HG03196 (cell line): ENCODE measurements at regions not wholly inside any gene's neighbourhood (a gene's known extent, or its start where the extent isn't known, plus 50 kb on each side); places are given as distances from the start of the nearest gene placed in this dataset.

Experiments
- ATAC-seq: cut with Tn5 transposase; IDR thresholded peaks from one replicate; pipeline ENCODE4 v1.9.1; 2021; ENCODE audit not compliant: unreplicated experiment

DNA sequence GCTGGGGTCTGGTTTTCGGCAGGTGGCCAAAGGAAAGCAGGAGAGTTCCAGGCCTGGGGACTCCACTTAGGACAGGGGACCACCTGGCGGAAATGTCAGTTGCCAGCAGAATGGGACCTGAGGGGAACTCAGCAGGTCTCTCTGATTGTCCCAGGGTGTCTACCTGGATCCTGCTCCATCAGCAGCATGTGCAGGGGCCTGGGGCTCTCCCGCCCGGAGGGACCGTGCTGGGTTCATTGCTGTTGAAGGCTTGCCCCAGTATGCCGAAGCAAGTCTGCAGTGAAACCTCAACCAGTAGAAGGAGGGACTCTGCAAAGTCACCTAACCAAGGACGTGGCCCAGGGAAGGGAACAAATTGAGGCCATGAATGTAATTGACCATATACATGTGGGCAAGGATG, 506.5 kb upstream of the MKI67 start:
- no peak for ATAC-seq

GRCh38 chr10:128633864-128634540, 507.8 kb upstream of the MKI67 start:
- ATAC-seq: no peak

GRCh38 chr10:128642023-128642422, 515.8 kb upstream of the MKI67 start:
- no peak for ATAC-seq

- no peak for ATAC-seq
Observed at GRCh38 chr10:128642502-128642901, 516.3 kb upstream of the MKI67 start.

- ATAC-seq: no peak
Observed at GRCh38 chr10:128643658-128644057, 517.4 kb upstream of the MKI67 start.

DNA sequence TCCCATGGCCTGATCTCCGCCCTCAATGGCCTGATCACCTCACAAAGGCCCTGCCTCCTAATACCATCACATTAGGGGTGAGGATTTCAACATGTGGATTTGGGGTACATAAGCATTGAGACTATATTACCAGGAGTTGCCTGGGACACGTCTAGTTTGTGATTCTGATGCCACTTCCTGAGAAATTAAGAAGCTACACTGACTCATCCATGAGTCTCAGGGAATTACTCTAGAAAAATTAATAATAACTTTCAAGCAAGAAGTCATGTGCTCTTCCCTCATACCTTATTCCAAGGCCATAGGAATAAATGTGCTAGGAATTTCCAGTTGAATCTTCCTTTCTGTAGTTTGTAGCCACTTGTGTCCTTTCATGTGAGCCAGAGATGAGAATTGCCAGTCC, 519.3 kb upstream of the MKI67 start:
- ATAC-seq: no peak

GRCh38 chr10:128646956-128647355, 520.7 kb upstream of the MKI67 start:
- ATAC-seq: no peak

GRCh38 chr10:128657548-128657947, 531.3 kb upstream of the MKI67 start:
- ATAC-seq: no peak

GRCh38 chr10:128660726-128661125, 534.5 kb upstream of the MKI67 start:
- no peak for ATAC-seq

GRCh38 chr10:128661404-128662197, 535.4 kb upstream of the MKI67 start:
- no peak for ATAC-seq

GRCh38 chr10:128662520-128662919, 536.3 kb upstream of the MKI67 start:
- no peak for ATAC-seq

DNA sequence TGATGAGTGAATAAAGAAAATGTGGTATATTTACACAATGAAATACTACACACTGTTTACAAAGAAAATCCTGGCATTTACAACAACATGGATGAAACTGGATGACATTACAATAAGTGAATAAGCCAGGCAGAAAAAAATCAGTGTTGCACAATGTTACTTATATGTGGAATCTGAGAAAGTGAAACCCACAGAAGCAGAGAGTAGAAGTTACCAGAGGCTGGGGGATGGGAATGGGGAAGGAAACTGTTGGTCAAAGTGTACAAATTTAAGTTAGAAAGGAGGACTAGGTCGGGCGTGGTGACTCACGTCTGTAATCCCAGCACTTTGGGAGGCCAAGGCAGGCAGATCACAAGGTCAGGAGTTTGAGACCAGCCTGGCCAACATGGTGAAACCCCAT, 538.5 kb upstream of the MKI67 start:
- ATAC-seq: no peak

DNA sequence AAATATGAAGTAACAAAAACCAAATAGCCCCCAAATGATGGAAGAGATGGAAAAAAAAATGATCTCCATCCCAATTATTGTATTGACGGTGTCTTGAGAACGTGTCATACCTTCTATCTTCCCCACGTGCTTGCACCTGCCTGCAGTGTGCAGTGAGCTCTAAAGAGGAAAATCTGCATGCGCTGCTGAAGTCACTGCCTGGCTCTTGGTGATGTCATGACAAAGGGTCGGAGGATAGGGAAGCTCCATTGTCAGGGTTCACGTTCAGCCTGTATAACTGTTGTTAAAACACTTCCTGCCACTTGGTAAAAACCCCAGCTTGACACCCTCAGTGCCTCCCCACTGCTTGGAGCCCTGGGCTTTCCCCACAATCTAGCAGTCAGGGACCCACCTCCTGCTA, 549.2 kb upstream of the MKI67 start:
- no peak for ATAC-seq

DNA sequence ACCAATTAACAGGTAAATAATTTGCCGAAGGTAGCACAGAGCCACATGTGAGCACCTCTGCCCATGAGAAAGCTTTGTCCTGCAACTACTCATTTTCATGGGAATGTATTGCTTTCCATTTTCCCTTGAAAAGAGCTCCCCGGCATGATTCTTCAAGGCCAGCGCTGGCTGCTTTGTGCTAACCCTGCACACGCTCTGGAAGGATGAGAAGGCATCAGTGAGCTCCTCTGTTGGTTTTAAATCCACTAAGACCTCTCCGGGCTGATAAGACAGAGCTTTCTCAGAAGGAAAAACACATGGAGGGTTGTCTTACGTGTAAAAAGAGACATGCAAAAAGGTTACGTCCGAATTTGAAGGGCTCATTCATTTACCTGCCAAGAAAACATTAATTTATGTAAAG, 553.9 kb upstream of the MKI67 start:
- no peak for ATAC-seq

DNA sequence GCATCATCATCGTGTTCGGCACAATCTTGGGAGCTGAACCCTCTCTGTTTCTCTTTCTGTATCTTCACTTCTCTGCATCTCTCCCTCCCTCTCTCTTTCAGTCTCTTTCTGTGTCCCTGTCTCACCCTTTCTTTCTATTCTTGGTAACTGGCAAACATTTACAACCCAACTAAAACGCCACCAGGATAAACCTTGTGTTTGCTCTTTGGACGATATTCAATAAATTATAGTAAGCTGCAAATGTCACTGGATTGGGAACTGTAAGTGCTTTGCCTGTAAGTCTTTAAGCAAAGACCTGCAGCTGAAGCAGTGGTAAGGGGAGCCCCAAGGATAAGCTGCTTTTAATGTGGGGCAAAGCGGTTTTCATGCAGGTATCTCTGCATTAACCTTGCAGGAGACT, 558.0 kb upstream of the MKI67 start:
- no peak for ATAC-seq

DNA sequence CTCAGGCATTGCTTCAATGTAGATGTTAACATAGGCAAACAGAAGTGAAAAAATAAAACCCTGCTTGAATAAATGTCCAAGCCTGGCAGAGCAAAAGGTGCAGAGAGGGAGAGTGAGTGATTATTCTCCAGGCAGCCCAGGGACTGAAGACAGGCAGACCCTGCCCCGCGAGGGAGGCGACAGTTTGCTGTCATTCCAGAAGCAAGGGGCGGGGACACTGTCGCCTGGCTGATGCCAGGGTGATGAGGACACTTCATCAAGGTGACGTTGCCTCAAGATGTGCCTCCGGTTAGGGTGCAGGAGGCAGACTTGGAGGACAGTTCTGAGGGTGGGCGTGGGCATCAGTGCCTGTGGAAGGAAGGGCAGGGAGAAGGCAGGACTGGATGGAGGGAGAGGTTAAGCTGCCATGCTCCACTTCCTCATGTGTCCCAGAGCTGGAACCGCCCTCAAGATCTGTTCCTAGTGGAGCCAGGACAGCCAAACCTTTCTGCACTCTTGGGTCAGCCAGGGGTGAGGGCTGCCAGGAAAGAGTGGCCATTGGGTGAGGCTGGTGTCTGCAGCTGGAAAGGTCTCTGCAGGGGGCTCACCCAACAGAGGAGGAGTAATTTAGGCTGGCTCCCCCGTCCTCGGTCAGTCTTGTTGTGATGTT, 560.5 kb upstream of the MKI67 start:
- no peak for ATAC-seq

DNA sequence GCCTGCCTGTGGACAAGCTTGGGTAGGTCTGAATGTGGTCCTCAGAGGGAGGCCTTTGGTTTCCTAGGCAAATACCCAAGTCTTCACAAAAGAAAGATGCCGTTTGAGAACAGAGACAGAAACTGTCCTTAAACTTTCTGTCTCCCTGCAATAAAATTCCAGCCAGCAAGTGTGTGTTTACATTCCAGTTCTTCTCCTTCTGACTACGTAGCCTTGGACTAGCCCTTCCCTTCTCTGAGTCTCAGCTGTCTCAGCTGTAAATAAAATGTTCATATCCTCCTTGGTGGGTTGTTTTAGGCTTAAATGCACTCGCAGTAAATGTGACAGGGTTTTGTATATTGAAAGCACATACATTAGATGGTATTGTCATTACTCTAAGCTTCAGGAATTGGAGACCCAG, 561.2 kb upstream of the MKI67 start:
- no peak for ATAC-seq

GRCh38 chr10:128687927-128688549, 561.8 kb upstream of the MKI67 start:
- ATAC-seq: no peak

DNA sequence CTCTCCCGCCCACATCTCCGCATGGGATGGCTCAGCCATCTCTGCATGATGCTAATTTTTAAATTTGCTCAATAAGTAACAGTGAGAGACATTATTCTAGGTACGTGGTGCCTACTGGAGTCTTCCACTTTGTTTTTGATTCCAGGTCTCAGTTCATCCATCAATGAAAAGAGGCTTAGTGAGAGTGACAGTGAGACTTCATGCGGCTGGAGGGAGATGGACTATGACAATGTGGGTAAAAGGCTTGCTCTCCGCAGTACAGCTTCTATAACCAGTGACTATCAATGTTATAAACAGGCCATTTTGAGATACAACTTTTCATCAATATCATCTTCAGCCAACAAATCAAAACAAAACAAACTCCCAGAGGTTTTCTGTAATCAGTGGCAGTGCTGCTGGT, 563.4 kb upstream of the MKI67 start:
- no peak for ATAC-seq

- ATAC-seq: no peak
Observed at GRCh38 chr10:128693493-128694131, 567.4 kb upstream of the MKI67 start.

DNA sequence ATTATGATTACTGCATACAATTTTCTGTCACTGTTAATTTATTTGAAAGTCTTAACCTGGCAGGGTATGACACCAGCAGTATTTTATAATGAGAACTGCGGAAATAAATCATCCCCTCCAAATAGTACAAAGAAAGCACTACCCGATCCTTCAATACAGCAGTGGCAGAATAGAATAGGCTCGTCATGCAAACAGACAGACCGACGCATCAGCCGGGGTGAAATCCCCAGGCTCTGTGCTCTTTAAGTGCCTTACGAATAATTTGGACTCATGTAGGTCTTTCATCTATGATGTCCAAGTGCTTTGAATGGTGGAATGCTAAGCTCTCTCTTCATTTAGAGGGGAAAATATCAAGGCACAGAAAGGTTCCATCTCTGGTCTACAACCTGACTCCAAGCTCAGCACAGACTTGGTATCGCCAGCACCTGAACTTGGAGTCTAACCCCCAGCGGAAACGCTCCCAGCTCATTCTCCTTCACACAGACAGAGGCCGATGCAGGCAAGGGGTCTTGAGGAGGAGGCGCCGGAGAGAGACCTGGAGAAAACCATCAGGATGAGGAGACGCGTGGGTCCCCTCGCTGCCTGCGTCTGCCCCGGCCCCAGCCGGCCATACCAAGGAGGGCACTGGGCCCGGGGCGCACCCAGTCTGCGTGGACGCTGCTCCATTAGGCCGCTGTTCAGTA, 568.1 kb upstream of the MKI67 start:
- no peak for ATAC-seq
